Calu3 (cell line): ENCODE measurements at regions not wholly inside any gene's neighbourhood (a gene's known extent, or its start where the extent isn't known, plus 50 kb on each side); places are given as distances from the start of the nearest gene placed in this dataset.

Source experiments
- BruUV-seq: library from RNA; stranded (reverse); fragments of 400-500 nt; replicated peaks from 2 replicates; lab custom pipeline; 2021; lab: Mats Ljungman, UMichigan
- CTCF ChIA-PET: fragments of 300-600 bp; sonication (Branson Sonifier 250); formaldehyde crosslinking; loops from one replicate; lab custom pipeline; 2022; ENCODE audit warnings: antibody characterized with exemption; lab: Charles Lee
- DNase-seq: peaks from one replicate; pipeline ENCODE4 v3.0.0; 2022
- H3K27ac Mint-ChIP-seq: one replicate; pipeline ENCODE4 v1.8.0; 2022; ENCODE audit warnings: mixed read lengths; ENCODE audit not compliant: unreplicated experiment
- H3K27me3 Mint-ChIP-seq: one replicate; pipeline ENCODE4 v1.8.0; 2022; ENCODE audit warnings: mixed read lengths; ENCODE audit not compliant: unreplicated experiment
- H3K36me3 Mint-ChIP-seq: one replicate; pipeline ENCODE4 v1.8.0; 2022; ENCODE audit warnings: mild to moderate bottlenecking, moderate library complexity, mixed read lengths; ENCODE audit not compliant: insufficient read depth, unreplicated experiment
- H3K4me1 Mint-ChIP-seq: one replicate; pipeline ENCODE4 v1.8.0; 2022; ENCODE audit warnings: mild to moderate bottlenecking, low read depth, mixed read lengths; ENCODE audit not compliant: unreplicated experiment
- H3K4me3 Mint-ChIP-seq: one replicate; pipeline ENCODE4 v1.8.0; 2022; ENCODE audit warnings: mild to moderate bottlenecking, low read depth, moderate library complexity, mixed read lengths; ENCODE audit not compliant: unreplicated experiment
- H3K9me3 Mint-ChIP-seq: one replicate; pipeline ENCODE4 v1.8.0; 2022; ENCODE audit warnings: low read depth, mixed read lengths; ENCODE audit not compliant: unreplicated experiment
- CTCF ChIP-seq: fragments of 200-600 bp; IDR thresholded peaks from one replicate; pipeline ENCODE4 v1.8.0; 2022; ENCODE audit warnings: antibody characterized with exemption; ENCODE audit not compliant: unreplicated experiment
- intact Hi-C: fragments of 100-400 bp; cut with micrococcal nuclease; formaldehyde crosslinking; loops from one replicate; pipeline ENCODE4 v1.10.0; 2022; ENCODE audit not compliant: unreplicated experiment

GRCh38 chr22:27217154-27217553 lies 559.8 kb downstream of the MIAT start:
- intact Hi-C loops = no loop called here
- H3K9me3 Mint-ChIP-seq = peaks cover 2% of the 10 kb centered on the region
- no peaks in the 10 kb centered on the region for H3K27me3 Mint-ChIP-seq
- TF ChIP-seq CTCF = no peak
- H3K4me1 Mint-ChIP-seq = peaks cover 12% of the 10 kb centered on the region
- BruUV-seq = no TSS peak
- CTCF ChIA-PET = no interaction called here
- no peak overlapping the region for H3K4me3 Mint-ChIP-seq
- no peak for DNase-seq
- H3K27ac Mint-ChIP-seq = no peak overlapping the region
- no peaks in the 10 kb centered on the region for H3K36me3 Mint-ChIP-seq

GRCh38 chr22:27218012-27218920 lies 560.9 kb downstream of the MIAT start:
- Mint-ChIP-seq H3K36me3 (no peaks in the 10 kb centered on the region), H3K27ac (no peak overlapping the region), H3K4me3 (no peak overlapping the region), H3K27me3 (no peaks in the 10 kb centered on the region), H3K4me1 (peaks cover under 1% of the 10 kb centered on the region), H3K9me3 (peaks cover 2% of the 10 kb centered on the region)
- DNase-seq = no peak
- CTCF ChIA-PET = no interaction called here
- no TSS peak for BruUV-seq
- no peak for TF ChIP-seq CTCF
- intact Hi-C loops = no loop called here

GRCh38 chr22:27219036-27219435 lies 561.6 kb downstream of the MIAT start:
- H3K36me3 Mint-ChIP-seq = no peaks in the 10 kb centered on the region
- H3K9me3 Mint-ChIP-seq = no peaks in the 10 kb centered on the region
- no peak for DNase-seq
- no peaks in the 10 kb centered on the region for H3K4me1 Mint-ChIP-seq
- no peak overlapping the region for H3K27ac Mint-ChIP-seq
- CTCF ChIA-PET = no interaction called here
- H3K27me3 Mint-ChIP-seq = no peaks in the 10 kb centered on the region
- no peak overlapping the region for H3K4me3 Mint-ChIP-seq
- intact Hi-C loops = no loop called here
- no TSS peak for BruUV-seq
- TF ChIP-seq CTCF = no peak

- Mint-ChIP-seq H3K36me3 (no peaks in the 10 kb centered on the region), H3K9me3 (no peaks in the 10 kb centered on the region), H3K27ac (no peak overlapping the region), H3K4me1 (no peaks in the 10 kb centered on the region), H3K4me3 (no peak overlapping the region), H3K27me3 (no peaks in the 10 kb centered on the region)
- no peak for TF ChIP-seq CTCF
- BruUV-seq = no TSS peak
- CTCF ChIA-PET = interaction anchor here (0.7 kb wide), 1 partner anchor 33 kb away, joined by 3 read pairs; no protein-coding TSS in a partner anchor
- intact Hi-C loops = no loop called here
- no peak for DNase-seq
These were observed 563.0 kb downstream of the MIAT start for GRCh38 chr22:27220339-27220738.
